ENCODE measurements at regions not wholly inside any gene's neighbourhood (a gene's known extent, or its start where the extent isn't known, plus 50 kb on each side); places are given as distances from the start of the nearest gene placed in this dataset.
"Not testable (repeated sequence)": the region's sequence is repeated elsewhere in the genome, so short reads cannot be mapped to it uniquely, and the experiment has no call there.

DNA sequence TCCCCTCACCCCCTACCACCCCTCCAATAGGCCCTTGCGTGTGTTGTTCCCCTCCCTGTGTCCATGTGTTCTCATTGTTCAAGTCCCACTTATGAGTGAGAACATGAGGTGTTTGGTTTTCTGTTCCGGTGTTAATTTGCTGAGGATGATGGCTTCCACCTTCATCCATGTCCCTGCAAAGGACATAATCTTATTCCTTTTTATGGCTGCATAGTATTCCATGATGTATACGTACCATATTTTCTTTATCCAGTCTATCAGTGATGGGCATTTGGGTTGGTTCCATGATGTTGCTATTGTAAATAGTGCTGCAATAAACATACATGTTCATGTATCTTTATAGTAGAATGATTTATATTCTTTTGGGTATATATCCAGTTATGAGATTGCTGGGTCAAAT is 523.6 kb upstream of the TBL1XR1 start:
- TF ChIP-seq, protein P1, sequence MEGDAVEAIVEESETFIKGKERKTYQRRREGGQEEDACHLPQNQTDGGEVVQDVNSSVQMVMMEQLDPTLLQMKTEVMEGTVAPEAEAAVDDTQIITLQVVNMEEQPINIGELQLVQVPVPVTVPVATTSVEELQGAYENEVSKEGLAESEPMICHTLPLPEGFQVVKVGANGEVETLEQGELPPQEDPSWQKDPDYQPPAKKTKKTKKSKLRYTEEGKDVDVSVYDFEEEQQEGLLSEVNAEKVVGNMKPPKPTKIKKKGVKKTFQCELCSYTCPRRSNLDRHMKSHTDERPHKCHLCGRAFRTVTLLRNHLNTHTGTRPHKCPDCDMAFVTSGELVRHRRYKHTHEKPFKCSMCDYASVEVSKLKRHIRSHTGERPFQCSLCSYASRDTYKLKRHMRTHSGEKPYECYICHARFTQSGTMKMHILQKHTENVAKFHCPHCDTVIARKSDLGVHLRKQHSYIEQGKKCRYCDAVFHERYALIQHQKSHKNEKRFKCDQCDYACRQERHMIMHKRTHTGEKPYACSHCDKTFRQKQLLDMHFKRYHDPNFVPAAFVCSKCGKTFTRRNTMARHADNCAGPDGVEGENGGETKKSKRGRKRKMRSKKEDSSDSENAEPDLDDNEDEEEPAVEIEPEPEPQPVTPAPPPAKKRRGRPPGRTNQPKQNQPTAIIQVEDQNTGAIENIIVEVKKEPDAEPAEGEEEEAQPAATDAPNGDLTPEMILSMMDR (IDR thresholded peaks at IDR 0.05; ENCODE audit: low read depth, low read length, missing input control): not testable (repeated sequence)
- TF ChIP-seq RAD21, FOXA1 (IDR thresholded peaks at IDR 0.05): not testable (repeated sequence)
